PC-9 (cell line): ENCODE measurements at regions not wholly inside any gene's neighbourhood (a gene's known extent, or its start where the extent isn't known, plus 50 kb on each side); places are given as distances from the start of the nearest gene placed in this dataset.

ENCODE experiments used
- BruUV-seq: library from RNA; stranded (reverse); fragments of 400-500 nt; replicated peaks from 2 replicates; lab custom pipeline; 2021; lab: Mats Ljungman, UMichigan
- CTCF ChIA-PET: fragments of 300-600 bp; sonication (Branson Sonifier 250); formaldehyde crosslinking; loops from one replicate; lab custom pipeline; 2022; ENCODE audit warnings: antibody characterized with exemption; lab: Charles Lee
- POLR2A ChIA-PET: fragments of 300-600 bp; sonication (Branson Sonifier 250); formaldehyde crosslinking; loops from one replicate; lab custom pipeline; 2022; ENCODE audit warnings: antibody characterized with exemption; ENCODE audit not compliant: unreplicated experiment; lab: Charles Lee
- DNase-seq, 2 experiments: peaks; one replicate each; pipeline versions ENCODE4 v3.0.0 to v3.0.0-alpha.2; 2015 to 2022; ENCODE audit warnings: mixed read lengths in 1 of 2
- H2AFZ ChIP-seq: fragments of 200-600 bp; sonication (generic); 2 replicates; pipeline ENCODE4 v1.8.1; 2017; ENCODE audit warnings: antibody characterized with exemption
- H3F3A ChIP-seq: fragments of 200-600 bp; sonication (generic); 2 replicates; pipeline ENCODE4 v1.8.1; 2017; ENCODE audit warnings: antibody characterized with exemption, mild to moderate bottlenecking, low read depth; ENCODE audit not compliant: insufficient read depth
- H3K27ac ChIP-seq: fragments of 200-600 bp; sonication (generic); 2 replicates; pipeline ENCODE4 v1.6.1; 2016; ENCODE audit warnings: mixed run types
- H3K27me3 ChIP-seq: fragments of 200-600 bp; sonication (generic); 2 replicates; pipeline ENCODE4 v1.6.1; 2016; ENCODE audit warnings: low read depth, mixed run types; ENCODE audit not compliant: insufficient read depth
- H3K36me3 ChIP-seq: fragments of 200-600 bp; sonication (generic); 2 replicates; pipeline ENCODE4 v1.6.1; 2016; ENCODE audit warnings: low read depth, mixed run types
- H3K4me1 ChIP-seq: fragments of 200-600 bp; sonication (generic); replicated peaks from 2 replicates; pipeline ENCODE4 v1.6.1; 2016; ENCODE audit warnings: mixed run types; ENCODE audit not compliant: insufficient read depth
- H3K4me2 ChIP-seq: fragments of 200-600 bp; sonication (generic); 2 replicates; pipeline ENCODE4 v1.6.1; 2017; ENCODE audit warnings: mixed run types
- H3K4me3 ChIP-seq: fragments of 200-600 bp; sonication (generic); 2 replicates; pipeline ENCODE4 v1.6.1; 2016; ENCODE audit warnings: mixed run types
- H3K79me2 ChIP-seq: fragments of 200-600 bp; sonication (generic); 2 replicates; pipeline ENCODE4 v1.6.1; 2017; ENCODE audit warnings: low read depth, mixed run types
- H3K9me2 ChIP-seq: fragments of 200-600 bp; sonication (generic); 2 replicates; pipeline ENCODE4 v1.8.1; 2017; ENCODE audit warnings: mild to moderate bottlenecking; ENCODE audit not compliant: insufficient read depth
- H3K9me3 ChIP-seq: fragments of 200-600 bp; sonication (generic); 2 replicates; pipeline ENCODE4 v1.8.1; 2016; ENCODE audit warnings: low read depth; ENCODE audit not compliant: insufficient read depth
- H4K20me1 ChIP-seq: fragments of 200-600 bp; sonication (generic); 2 replicates; pipeline ENCODE4 v1.8.1; 2017; ENCODE audit not compliant: insufficient read depth
- EZH2 ChIP-seq: fragments of 200-600 bp; sonication (generic); IDR thresholded peaks from 2 replicates; pipeline ENCODE4 v1.8.0; 2017; ENCODE audit warnings: antibody characterized with exemption, low read depth
- intact Hi-C: fragments of 100-400 bp; cut with micrococcal nuclease; formaldehyde crosslinking; loops from one replicate; pipeline ENCODE4 v1.10.0; 2022; ENCODE audit not compliant: unreplicated experiment
- TF ChIP-seq, protein P1 (sequence below): fragments of 200-600 bp; sonication (generic); conservative IDR thresholded peaks from 2 replicates; pipeline ENCODE4 v1.6.1; 2017; ENCODE audit warnings: mixed run types, antibody characterized with exemption, mild to moderate bottlenecking, moderate library complexity

DNA sequence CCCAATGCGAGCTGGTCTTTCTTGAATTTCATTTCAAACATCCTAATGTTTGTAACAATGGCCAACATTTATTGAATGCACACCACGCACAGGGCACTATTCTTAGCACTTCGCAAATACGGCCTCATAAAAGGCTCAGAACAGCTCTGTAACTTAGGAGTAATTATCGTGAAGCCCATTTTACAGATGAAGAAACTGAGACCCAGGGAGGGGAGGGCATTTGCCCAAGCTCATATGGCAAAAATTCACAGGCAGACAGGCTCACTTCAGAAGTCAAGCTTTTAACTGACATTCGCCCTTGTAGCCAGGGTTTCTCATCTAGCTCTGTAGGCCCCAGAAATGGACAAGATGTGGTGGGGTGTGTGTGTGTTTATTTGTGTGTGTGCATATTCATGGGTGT, 60.3 kb upstream of the TBX3 start:
- BruUV-seq: no TSS peak
- CTCF ChIA-PET: no interaction called here
- TF ChIP-seq, protein P1, sequence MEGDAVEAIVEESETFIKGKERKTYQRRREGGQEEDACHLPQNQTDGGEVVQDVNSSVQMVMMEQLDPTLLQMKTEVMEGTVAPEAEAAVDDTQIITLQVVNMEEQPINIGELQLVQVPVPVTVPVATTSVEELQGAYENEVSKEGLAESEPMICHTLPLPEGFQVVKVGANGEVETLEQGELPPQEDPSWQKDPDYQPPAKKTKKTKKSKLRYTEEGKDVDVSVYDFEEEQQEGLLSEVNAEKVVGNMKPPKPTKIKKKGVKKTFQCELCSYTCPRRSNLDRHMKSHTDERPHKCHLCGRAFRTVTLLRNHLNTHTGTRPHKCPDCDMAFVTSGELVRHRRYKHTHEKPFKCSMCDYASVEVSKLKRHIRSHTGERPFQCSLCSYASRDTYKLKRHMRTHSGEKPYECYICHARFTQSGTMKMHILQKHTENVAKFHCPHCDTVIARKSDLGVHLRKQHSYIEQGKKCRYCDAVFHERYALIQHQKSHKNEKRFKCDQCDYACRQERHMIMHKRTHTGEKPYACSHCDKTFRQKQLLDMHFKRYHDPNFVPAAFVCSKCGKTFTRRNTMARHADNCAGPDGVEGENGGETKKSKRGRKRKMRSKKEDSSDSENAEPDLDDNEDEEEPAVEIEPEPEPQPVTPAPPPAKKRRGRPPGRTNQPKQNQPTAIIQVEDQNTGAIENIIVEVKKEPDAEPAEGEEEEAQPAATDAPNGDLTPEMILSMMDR: no peak
- no peak for TF ChIP-seq EZH2

DNA sequence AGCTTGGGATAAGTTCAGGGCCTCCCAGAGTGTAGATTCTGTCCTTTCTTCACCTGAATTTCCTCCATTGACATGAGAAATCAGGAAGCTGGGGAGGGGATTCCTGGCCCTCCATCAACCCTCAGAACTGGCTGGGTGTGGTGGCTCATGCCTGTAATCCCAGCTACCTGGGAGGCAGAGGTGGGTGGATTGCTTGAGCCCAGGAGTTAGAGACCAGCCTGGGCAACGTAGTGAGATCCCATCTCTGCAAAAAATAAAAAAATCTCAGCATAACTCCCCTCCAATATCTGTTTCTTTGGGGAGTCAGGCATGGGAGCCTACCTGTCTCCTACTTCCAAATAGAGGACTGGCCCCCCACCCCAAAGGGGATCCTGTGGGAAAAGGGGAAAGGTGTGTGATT, 59.8 kb upstream of the TBX3 start:
- Histone ChIP-seq H3K9me3 (no peaks in the 10 kb centered on the region), H3K36me3 (no peaks in the 10 kb centered on the region), H2AFZ (no peak overlapping the region), H3K79me2 (no peaks in the 10 kb centered on the region), H3F3A (no peaks in the 10 kb centered on the region), H3K4me1 (no peaks in the 10 kb centered on the region), H4K20me1 (no peaks in the 10 kb centered on the region), H3K27me3 (peaks cover 43% of the 10 kb centered on the region; the same call in 1 of the 2 replicates), H3K9me2 (no peaks in the 10 kb centered on the region), H3K4me3 (no peak overlapping the region), H3K27ac (no peak overlapping the region), H3K4me2 (no peak overlapping the region)
- POLR2A ChIA-PET: no interaction called here
- BruUV-seq: no TSS peak
- no peak for DNase-seq
- CTCF ChIA-PET: no interaction called here
- intact Hi-C loops: no loop called here
- TF ChIP-seq EZH2: no peak
- TF ChIP-seq, protein P1: no peak

More for the DNA sequence above, 60.3 kb upstream of the TBX3 start:
- H3K4me3 ChIP-seq: no peak overlapping the region
- H3K4me1 ChIP-seq: no peaks in the 10 kb centered on the region
- POLR2A ChIA-PET: no interaction called here
- intact Hi-C loops: no loop called here
- H3K4me2 ChIP-seq: no peak overlapping the region
- no peaks in the 10 kb centered on the region for H3K9me2 ChIP-seq
- H3K79me2 ChIP-seq: no peaks in the 10 kb centered on the region
- H3K9me3 ChIP-seq: no peaks in the 10 kb centered on the region
- no peak overlapping the region for H2AFZ ChIP-seq
- H3K27ac ChIP-seq: no peak overlapping the region
- H3K36me3 ChIP-seq: no peaks in the 10 kb centered on the region
- H3F3A ChIP-seq: no peaks in the 10 kb centered on the region
- H3K27me3 ChIP-seq: peaks cover 48% of the 10 kb centered on the region
- no peak for DNase-seq
- H4K20me1 ChIP-seq: no peaks in the 10 kb centered on the region

DNA sequence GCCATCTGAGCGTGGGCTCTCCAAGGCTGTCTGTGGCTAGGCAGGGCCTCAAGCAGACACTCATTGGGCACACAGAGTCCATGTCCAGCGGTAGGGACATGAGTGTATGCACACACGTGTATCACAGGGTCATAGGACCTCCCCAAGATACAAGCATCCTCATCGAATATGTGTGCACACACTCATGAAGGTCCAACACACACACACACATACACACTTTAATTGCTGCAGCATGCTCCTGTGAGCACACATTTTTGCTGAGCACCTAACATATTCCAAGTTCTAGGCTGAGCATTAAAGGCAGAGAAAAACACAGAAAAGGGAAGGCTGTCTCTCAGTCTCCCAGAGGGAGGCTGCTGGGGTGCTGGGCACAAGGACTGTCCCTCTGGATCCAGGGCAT, 59.3 kb upstream of the TBX3 start:
- H3K36me3 ChIP-seq: no peaks in the 10 kb centered on the region
- H4K20me1 ChIP-seq: no peaks in the 10 kb centered on the region
- TF ChIP-seq, protein P1: no peak
- no peak for TF ChIP-seq EZH2
- intact Hi-C loops: no loop called here
- no TSS peak for BruUV-seq
- POLR2A ChIA-PET: no interaction called here
- peaks cover 40% of the 10 kb centered on the region; the same call in 1 of the 2 replicates for H3K27me3 ChIP-seq
- CTCF ChIA-PET: no interaction called here
- no peaks in the 10 kb centered on the region for H3F3A ChIP-seq
- no peaks in the 10 kb centered on the region for H3K79me2 ChIP-seq
- no peak overlapping the region for H2AFZ ChIP-seq
- H3K4me1 ChIP-seq: no peaks in the 10 kb centered on the region
- H3K9me2 ChIP-seq: no peaks in the 10 kb centered on the region
- no peak overlapping the region for H3K4me2 ChIP-seq
- H3K27ac ChIP-seq: no peak overlapping the region
- no peak for DNase-seq
- H3K4me3 ChIP-seq: no peak overlapping the region
- no peaks in the 10 kb centered on the region for H3K9me3 ChIP-seq
